Mesothelial cell of epicardium (in vitro differentiated cells): ENCODE measurements at regions not wholly inside any gene's neighbourhood (a gene's known extent, or its start where the extent isn't known, plus 50 kb on each side); places are given as distances from the start of the nearest gene placed in this dataset.

ENCODE experiments used
- DNase-seq, 2 experiments: peaks; one replicate each; pipeline ENCODE4 v3.0.0; 2021; ENCODE audit warnings: low spot score in 2 of 2; ENCODE audit not compliant: unreplicated experiment in 2 of 2
- H3K27ac Mint-ChIP-seq: 2 replicates; pipeline ENCODE4 v1.8.0; 2021; ENCODE audit warnings: mixed read lengths
- H3K27me3 Mint-ChIP-seq: 2 replicates; pipeline ENCODE4 v1.8.0; 2021; ENCODE audit warnings: low read depth, mixed read lengths
- H3K36me3 Mint-ChIP-seq: 2 replicates; pipeline ENCODE4 v1.8.0; 2021; ENCODE audit warnings: mixed read lengths
- H3K4me1 Mint-ChIP-seq: 2 replicates; pipeline ENCODE4 v1.8.0; 2021; ENCODE audit warnings: mixed read lengths
- H3K4me3 Mint-ChIP-seq: 2 replicates; pipeline ENCODE4 v1.8.0; 2021; ENCODE audit warnings: mild to moderate bottlenecking, moderate library complexity, mixed read lengths
- H3K9me3 Mint-ChIP-seq: 2 replicates; pipeline ENCODE4 v1.8.0; 2021; ENCODE audit warnings: mixed read lengths
- CTCF ChIP-seq: fragments of 200-600 bp; sonication (generic); IDR thresholded peaks from one replicate; pipeline ENCODE4 v1.5.0; 2021; ENCODE audit warnings: antibody characterized with exemption; ENCODE audit not compliant: unreplicated experiment

GRCh38 chr5:92729088-92729487 lies 851.9 kb downstream of the NR2F1-AS1 start:
- no peak overlapping the region for H3K27ac Mint-ChIP-seq
- no peak overlapping the region for H3K4me3 Mint-ChIP-seq
- DNase-seq, result no peak
- H3K27me3 Mint-ChIP-seq, result no peaks in the 10 kb centered on the region
- peaks cover 2% of the 10 kb centered on the region for H3K4me1 Mint-ChIP-seq
- no peak for TF ChIP-seq CTCF
- H3K9me3 Mint-ChIP-seq, result peaks cover 10% of the 10 kb centered on the region
- H3K36me3 Mint-ChIP-seq, result peaks cover 2% of the 10 kb centered on the region

DNA sequence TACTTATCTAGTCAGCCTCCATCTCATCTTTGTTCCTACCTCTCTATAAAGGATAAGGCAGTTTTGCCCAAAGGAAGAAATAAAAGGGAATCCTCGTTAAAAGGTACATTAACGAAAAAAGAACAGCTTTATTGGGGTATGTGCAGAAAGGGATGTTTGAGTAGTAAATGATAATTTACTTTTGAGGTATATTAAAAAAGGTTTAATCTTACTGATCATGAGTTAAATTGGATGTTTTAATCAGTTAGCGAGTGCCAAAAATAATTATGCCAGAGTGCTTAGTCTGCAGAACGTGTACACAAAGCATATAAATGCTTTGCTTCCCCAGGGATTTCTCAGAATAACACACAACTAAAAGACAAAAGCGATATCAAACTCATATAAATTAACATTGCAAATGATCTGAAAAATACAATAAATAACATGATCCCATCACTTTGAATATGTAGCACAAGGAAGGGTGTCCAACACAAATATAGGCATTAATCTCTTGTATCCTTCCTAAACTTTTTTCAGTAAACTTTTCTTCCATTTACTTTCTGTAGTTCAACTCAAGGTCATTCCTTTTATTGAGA lies 865.0 kb downstream of the NR2F1-AS1 start:
- H3K9me3 Mint-ChIP-seq, result no peaks in the 10 kb centered on the region

DNA sequence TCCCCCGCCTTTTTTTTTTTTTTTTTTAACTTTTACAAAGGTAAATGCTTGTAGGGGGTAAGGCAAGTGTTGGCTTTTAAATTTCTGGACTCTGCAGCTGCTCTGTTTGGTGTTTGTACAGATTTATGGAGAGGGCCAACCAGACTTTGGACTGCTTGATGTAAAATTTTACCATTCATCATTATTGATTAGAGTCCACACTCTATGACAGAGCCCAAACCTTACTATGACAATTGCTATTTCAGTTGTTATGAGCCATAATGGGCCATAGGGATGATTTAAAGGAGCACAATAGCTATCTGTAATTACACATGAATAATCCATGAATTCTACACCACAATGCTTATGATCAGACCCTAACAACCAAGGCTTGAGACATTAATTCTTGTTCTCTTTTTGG lies 867.2 kb downstream of the NR2F1-AS1 start:
- Mint-ChIP-seq H3K9me3 (no peaks in the 10 kb centered on the region), H3K4me3 (no peak overlapping the region), H3K27ac (no peak overlapping the region), H3K27me3 (no peaks in the 10 kb centered on the region), H3K36me3 (no peaks in the 10 kb centered on the region), H3K4me1 (peaks cover 41% of the 10 kb centered on the region)
- DNase-seq, result no peak
- TF ChIP-seq CTCF, result no peak

More for the DNA sequence above, 865.0 kb downstream of the NR2F1-AS1 start:
- Mint-ChIP-seq H3K36me3 (no peaks in the 10 kb centered on the region), H3K27ac (no peak overlapping the region), H3K4me1 (peaks cover 23% of the 10 kb centered on the region), H3K27me3 (no peaks in the 10 kb centered on the region), H3K4me3 (no peak overlapping the region)
- no peak for TF ChIP-seq CTCF
- no peak for DNase-seq

DNA sequence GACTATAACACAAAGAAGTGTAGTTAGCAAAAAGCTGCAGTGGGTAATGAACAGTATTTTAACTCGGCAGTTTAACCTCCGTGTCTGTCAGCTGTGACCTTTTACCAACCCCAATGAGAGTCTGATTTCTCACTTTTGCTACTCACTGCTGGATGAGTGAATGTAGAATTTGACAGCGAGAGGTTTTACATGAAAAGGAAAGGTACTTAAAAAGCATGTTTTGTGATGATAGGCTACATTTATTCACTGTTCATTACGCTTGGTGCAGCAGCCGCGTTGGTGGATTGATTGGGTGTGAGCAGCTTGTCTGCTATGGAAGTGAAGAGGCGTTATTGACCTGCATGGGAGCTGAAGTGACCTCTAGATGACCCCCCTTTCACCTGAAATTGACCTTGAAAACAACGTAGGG lies 867.7 kb downstream of the NR2F1-AS1 start:
- Mint-ChIP-seq H3K9me3 (no peaks in the 10 kb centered on the region), H3K27ac (peak overlapping the region; percentile 40), H3K4me1 (peaks cover 45% of the 10 kb centered on the region), H3K4me3 (no peak overlapping the region), H3K27me3 (no peaks in the 10 kb centered on the region), H3K36me3 (no peaks in the 10 kb centered on the region)
- no peak for DNase-seq
- no peak for TF ChIP-seq CTCF

DNA sequence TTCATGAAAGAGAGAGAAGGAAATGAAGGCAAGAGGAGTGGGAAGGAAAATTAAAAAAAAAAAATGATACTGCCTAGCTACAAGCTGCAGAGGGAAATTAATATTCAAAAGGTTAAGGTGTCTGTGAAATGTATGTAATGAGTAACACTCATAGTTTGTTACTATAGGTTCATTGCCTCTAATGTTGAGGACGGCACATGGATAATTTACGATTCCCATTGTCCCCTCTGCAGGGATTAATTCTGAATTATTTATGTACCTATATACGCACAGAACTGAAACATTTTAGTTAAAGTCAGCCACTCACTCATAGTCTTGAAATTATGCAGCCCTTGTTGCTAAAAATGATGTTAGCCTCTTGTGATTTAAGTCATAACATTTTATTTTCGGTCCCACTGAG lies 869.1 kb downstream of the NR2F1-AS1 start:
- H3K9me3 Mint-ChIP-seq, result no peaks in the 10 kb centered on the region
- peak overlapping the region; percentile 22 for H3K27ac Mint-ChIP-seq
- H3K27me3 Mint-ChIP-seq, result no peaks in the 10 kb centered on the region
- TF ChIP-seq CTCF, result no peak
- no peaks in the 10 kb centered on the region for H3K36me3 Mint-ChIP-seq
- H3K4me1 Mint-ChIP-seq, result peaks cover 48% of the 10 kb centered on the region
- DNase-seq, result no peak
- H3K4me3 Mint-ChIP-seq, result no peak overlapping the region

DNA sequence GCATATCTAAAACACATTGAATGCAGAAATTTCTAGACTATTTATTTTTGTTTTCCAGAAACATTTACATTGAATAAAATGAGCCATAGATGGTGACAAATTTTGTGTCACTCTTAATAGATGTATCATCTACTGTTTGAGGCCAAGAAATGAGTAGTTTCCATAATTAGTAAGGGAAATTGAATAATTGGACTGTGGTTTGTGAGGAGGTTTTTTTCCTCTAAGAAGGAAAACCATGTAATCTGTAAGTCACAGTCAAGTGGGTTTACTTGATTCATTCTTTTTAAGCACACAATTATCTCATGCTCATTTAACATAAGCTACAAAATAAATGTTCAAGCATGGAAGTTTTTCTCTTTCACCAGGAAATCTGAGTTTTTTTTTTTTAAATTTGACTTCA lies 876.4 kb downstream of the NR2F1-AS1 start:
- Mint-ChIP-seq H3K27ac (no peak overlapping the region), H3K36me3 (no peaks in the 10 kb centered on the region), H3K4me1 (peaks cover 23% of the 10 kb centered on the region), H3K4me3 (no peak overlapping the region), H3K9me3 (no peaks in the 10 kb centered on the region), H3K27me3 (no peaks in the 10 kb centered on the region)
- DNase-seq, result no peak
- no peak for TF ChIP-seq CTCF
